HTR-8/SVneo (cell line): ENCODE measurements at regions not wholly inside any gene's neighbourhood (a gene's known extent, or its start where the extent isn't known, plus 50 kb on each side); places are given as distances from the start of the nearest gene placed in this dataset.
"Not testable (repeated sequence)": the region's sequence is repeated elsewhere in the genome, so short reads cannot be mapped to it uniquely, and the experiment has no call there.

Source experiments
- DNase-seq: peaks from one replicate; pipeline ENCODE4 v3.0.0; 2011; ENCODE audit warnings: low spot score, mixed read lengths; ENCODE audit not compliant: insufficient read length
- FAIRE-seq: peaks from 2 replicates; lab custom pipeline; 2011; peaks lifted over from hg19 to GRCh38; lab: Jason Lieb, UNC

GRCh38 chr5:96219580-96220281 is 213.3 kb downstream of the PCSK1 start:
- FAIRE-seq (no peak), DNase-seq (no peak)

- DNase-seq (no peak), FAIRE-seq (no peak)
Observed at GRCh38 chr5:96218653-96219052, 214.4 kb downstream of the PCSK1 start.

- no peak for DNase-seq
- FAIRE-seq: no peak
Observed at GRCh38 chr5:96214442-96215197, 218.4 kb downstream of the PCSK1 start.

GRCh38 chr5:96209829-96210228 is 223.2 kb downstream of the PCSK1 start:
- DNase-seq (no peak), FAIRE-seq (no peak)

GRCh38 chr5:96207420-96207819 is 225.6 kb downstream of the PCSK1 start:
- FAIRE-seq (no peak), DNase-seq (no peak)

GRCh38 chr5:96203761-96204160 is 229.3 kb downstream of the PCSK1 start:
- no peak for DNase-seq
- FAIRE-seq: no peak

GRCh38 chr5:96201503-96201902 is 231.5 kb downstream of the PCSK1 start:
- no peak for FAIRE-seq
- DNase-seq: no peak

- FAIRE-seq: no peak
Observed at GRCh38 chr5:96200641-96201040, 232.4 kb downstream of the PCSK1 start.

GRCh38 chr5:96199713-96200183 is 233.3 kb downstream of the PCSK1 start:
- DNase-seq (no peak), FAIRE-seq (no peak)

More at GRCh38 chr5:96200641-96201040, 232.4 kb downstream of the PCSK1 start:
- DNase-seq: no peak

- no peak for DNase-seq
- no peak for FAIRE-seq
Observed at GRCh38 chr5:96198356-96199058, 234.5 kb downstream of the PCSK1 start.

- not testable (repeated sequence) for DNase-seq
Observed at GRCh38 chr5:96197767-96198166, 235.3 kb downstream of the PCSK1 start.

GRCh38 chr5:96197347-96197746 is 235.7 kb upstream of the ELL2 start:
- no peak for FAIRE-seq
- no peak for DNase-seq

More at GRCh38 chr5:96197767-96198166, 235.3 kb downstream of the PCSK1 start:
- not testable (repeated sequence) for FAIRE-seq

- no peak for FAIRE-seq
- no peak for DNase-seq
Observed at GRCh38 chr5:96196890-96197289, 235.2 kb upstream of the ELL2 start.

- no peak for FAIRE-seq
- no peak for DNase-seq
Observed at GRCh38 chr5:96196407-96196806, 234.8 kb upstream of the ELL2 start.

GRCh38 chr5:96195123-96195522 is 233.5 kb upstream of the ELL2 start:
- FAIRE-seq: no peak
- DNase-seq: no peak

- FAIRE-seq (no peak), DNase-seq (no peak)
Observed at GRCh38 chr5:96194593-96194992, 232.9 kb upstream of the ELL2 start.

- DNase-seq (no peak), FAIRE-seq (no peak)
Observed at GRCh38 chr5:96193946-96194345, 232.3 kb upstream of the ELL2 start.

- FAIRE-seq (no peak), DNase-seq (no peak)
Observed at GRCh38 chr5:96189987-96190386, 228.3 kb upstream of the ELL2 start.

GRCh38 chr5:96189028-96189826 is 227.6 kb upstream of the ELL2 start:
- DNase-seq: no peak
- no peak for FAIRE-seq
